ENCODE measurements at regions not wholly inside any gene's neighbourhood (a gene's known extent, or its start where the extent isn't known, plus 50 kb on each side); places are given as distances from the start of the nearest gene placed in this dataset.

DNA sequence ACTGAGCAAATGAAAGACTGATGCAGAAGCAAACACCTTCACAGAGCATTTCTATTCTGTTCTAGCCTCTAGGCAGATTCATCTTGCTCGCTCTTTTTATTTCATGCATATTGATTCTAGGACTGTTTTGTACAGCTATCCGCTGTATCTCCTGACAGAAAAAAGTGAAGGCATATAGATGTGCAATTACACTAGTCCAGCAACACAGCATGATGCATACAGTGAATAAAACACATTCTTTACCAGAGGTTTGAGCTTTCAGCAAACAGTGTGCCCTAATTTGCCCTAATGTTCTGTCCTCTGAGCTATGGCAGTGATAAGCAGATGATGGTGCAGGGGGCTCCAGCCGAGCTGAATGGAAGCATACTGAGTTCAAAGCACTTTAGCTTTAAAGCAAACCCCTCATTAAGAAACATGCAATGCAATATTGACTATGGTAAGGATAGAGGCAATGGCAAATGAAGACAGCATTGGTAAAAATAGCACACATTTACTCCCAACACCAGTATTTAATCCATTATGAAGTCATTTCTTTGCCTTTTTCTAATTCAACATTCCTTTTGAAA is 141.2 kb upstream of the RGPD4 start:
- Histone ChIP-seq H2AFZ (ENCODE audit: low read depth, low read length) (no peak overlapping the region), H3K4me1 (ENCODE audit: insufficient read depth, low read length) (no peaks in the 10 kb centered on the region), H3K36me3 (ENCODE audit: insufficient read depth, low read length) (no peaks in the 10 kb centered on the region), H4K20me1 (ENCODE audit: insufficient read depth, low read length) (no peaks in the 10 kb centered on the region), H3K4me3 (ENCODE audit: low read depth in 1 of 2, low read length in 2 of 2) (no peak overlapping the region), H3K27ac (ENCODE audit: low read length) (no peak overlapping the region), H3K79me2 (ENCODE audit: insufficient read depth, low read length) (no peaks in the 10 kb centered on the region), H3K27me3 (ENCODE audit: insufficient read depth, low read length, poor library complexity) (no peaks in the 10 kb centered on the region), H3K4me2 (ENCODE audit: insufficient read depth, low read length) (no peak overlapping the region), H3K9me3 (ENCODE audit: insufficient read depth, low read length, severe bottlenecking) (no peaks in the 10 kb centered on the region), H3K9ac (ENCODE audit: low read depth, low read length) (no peak overlapping the region)
- ATAC-seq (ENCODE audit: insufficient read depth, low read depth): no peak
- no peak for DNase-seq
- TF ChIP-seq, protein P1, sequence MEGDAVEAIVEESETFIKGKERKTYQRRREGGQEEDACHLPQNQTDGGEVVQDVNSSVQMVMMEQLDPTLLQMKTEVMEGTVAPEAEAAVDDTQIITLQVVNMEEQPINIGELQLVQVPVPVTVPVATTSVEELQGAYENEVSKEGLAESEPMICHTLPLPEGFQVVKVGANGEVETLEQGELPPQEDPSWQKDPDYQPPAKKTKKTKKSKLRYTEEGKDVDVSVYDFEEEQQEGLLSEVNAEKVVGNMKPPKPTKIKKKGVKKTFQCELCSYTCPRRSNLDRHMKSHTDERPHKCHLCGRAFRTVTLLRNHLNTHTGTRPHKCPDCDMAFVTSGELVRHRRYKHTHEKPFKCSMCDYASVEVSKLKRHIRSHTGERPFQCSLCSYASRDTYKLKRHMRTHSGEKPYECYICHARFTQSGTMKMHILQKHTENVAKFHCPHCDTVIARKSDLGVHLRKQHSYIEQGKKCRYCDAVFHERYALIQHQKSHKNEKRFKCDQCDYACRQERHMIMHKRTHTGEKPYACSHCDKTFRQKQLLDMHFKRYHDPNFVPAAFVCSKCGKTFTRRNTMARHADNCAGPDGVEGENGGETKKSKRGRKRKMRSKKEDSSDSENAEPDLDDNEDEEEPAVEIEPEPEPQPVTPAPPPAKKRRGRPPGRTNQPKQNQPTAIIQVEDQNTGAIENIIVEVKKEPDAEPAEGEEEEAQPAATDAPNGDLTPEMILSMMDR (IDR thresholded peaks at IDR 0.05; ENCODE audit: borderline replicate concordance, extremely low read depth, low read length, poor library complexity, severe bottlenecking): no peak
- no peak for TF ChIP-seq EZH2 (IDR thresholded peaks at IDR 0.05; ENCODE audit: borderline replicate concordance, low read depth, low read length, severe bottlenecking)

DNA sequence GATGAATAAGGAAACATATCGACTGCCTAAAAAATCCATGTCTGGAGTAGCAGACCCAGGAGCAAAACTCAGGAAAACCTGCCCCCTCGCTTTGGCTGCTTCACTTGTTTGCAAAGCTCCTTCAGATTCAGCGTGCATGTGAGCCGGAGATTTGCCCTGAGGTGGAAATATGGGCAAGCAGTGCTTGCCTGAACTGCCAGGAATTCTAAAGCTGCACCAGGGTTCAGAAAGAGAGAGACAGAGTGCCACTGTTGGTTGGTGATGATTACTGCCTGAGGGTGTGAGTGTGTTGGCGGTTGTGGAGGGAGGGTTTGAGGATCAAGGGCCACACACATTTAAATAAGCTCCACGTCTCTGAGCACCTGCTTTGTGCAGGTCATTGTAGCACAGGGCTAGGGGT is 139.6 kb upstream of the RGPD4 start:
- no peak for TF ChIP-seq EZH2 (IDR thresholded peaks at IDR 0.05; ENCODE audit: borderline replicate concordance, low read depth, low read length, severe bottlenecking)
- TF ChIP-seq, protein P1 (IDR thresholded peaks at IDR 0.05; ENCODE audit: borderline replicate concordance, extremely low read depth, low read length, poor library complexity, severe bottlenecking): no peak
- no peak overlapping the region for H2AFZ ChIP-seq (ENCODE audit: low read depth, low read length)
- DNase-seq (no peak), ATAC-seq (ENCODE audit: insufficient read depth, low read depth) (no peak)
- H3K4me2 ChIP-seq (ENCODE audit: insufficient read depth, low read length): no peak overlapping the region
- H3K9ac ChIP-seq (ENCODE audit: low read depth, low read length): no peak overlapping the region
- H3K4me3 ChIP-seq (ENCODE audit: low read depth in 1 of 2, low read length in 2 of 2): no peak overlapping the region
- no peaks in the 10 kb centered on the region for H3K36me3 ChIP-seq (ENCODE audit: insufficient read depth, low read length)
- no peak overlapping the region for H3K27ac ChIP-seq (ENCODE audit: low read length)
- no peaks in the 10 kb centered on the region for H3K4me1 ChIP-seq (ENCODE audit: insufficient read depth, low read length)
- no peaks in the 10 kb centered on the region for H4K20me1 ChIP-seq (ENCODE audit: insufficient read depth, low read length)
- H3K79me2 ChIP-seq (ENCODE audit: insufficient read depth, low read length): no peaks in the 10 kb centered on the region
- no peaks in the 10 kb centered on the region for H3K9me3 ChIP-seq (ENCODE audit: insufficient read depth, low read length, severe bottlenecking)
- H3K27me3 ChIP-seq (ENCODE audit: insufficient read depth, low read length, poor library complexity): no peaks in the 10 kb centered on the region

DNA sequence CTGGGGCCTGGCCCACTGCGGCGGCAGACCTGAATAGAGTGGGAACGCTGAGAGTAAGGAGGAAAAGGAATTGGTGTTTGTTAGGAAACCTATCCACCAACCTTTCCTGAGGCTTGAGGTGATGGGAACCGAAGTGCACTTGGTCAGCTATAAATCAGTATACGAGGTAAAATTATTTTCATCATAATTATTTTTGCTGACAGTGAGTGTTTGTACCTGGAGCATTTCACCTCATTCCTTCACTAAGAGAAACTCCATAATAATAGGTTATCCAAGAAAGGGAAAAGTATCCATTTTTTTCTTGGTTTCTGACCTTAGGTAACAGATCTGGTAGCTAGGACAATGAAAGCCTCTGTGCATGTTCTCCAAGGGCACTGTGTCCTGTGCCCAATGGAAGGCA is 138.6 kb upstream of the RGPD4 start:
- Histone ChIP-seq H3K27me3 (ENCODE audit: insufficient read depth, low read length, poor library complexity) (no peaks in the 10 kb centered on the region), H3K36me3 (ENCODE audit: insufficient read depth, low read length) (no peaks in the 10 kb centered on the region), H3K4me1 (ENCODE audit: insufficient read depth, low read length) (no peaks in the 10 kb centered on the region), H2AFZ (ENCODE audit: low read depth, low read length) (no peak overlapping the region), H3K9me3 (ENCODE audit: insufficient read depth, low read length, severe bottlenecking) (no peaks in the 10 kb centered on the region), H3K79me2 (ENCODE audit: insufficient read depth, low read length) (no peaks in the 10 kb centered on the region), H3K4me3 (ENCODE audit: low read depth in 1 of 2, low read length in 2 of 2) (no peak overlapping the region), H3K9ac (ENCODE audit: low read depth, low read length) (no peak overlapping the region), H4K20me1 (ENCODE audit: insufficient read depth, low read length) (no peaks in the 10 kb centered on the region), H3K4me2 (ENCODE audit: insufficient read depth, low read length) (no peak overlapping the region), H3K27ac (ENCODE audit: low read length) (no peak overlapping the region)
- ATAC-seq (ENCODE audit: insufficient read depth, low read depth) (no peak), DNase-seq (no peak)
- TF ChIP-seq, protein P1 (IDR thresholded peaks at IDR 0.05; ENCODE audit: borderline replicate concordance, extremely low read depth, low read length, poor library complexity, severe bottlenecking): no peak
- no peak for TF ChIP-seq EZH2 (IDR thresholded peaks at IDR 0.05; ENCODE audit: borderline replicate concordance, low read depth, low read length, severe bottlenecking)

DNA sequence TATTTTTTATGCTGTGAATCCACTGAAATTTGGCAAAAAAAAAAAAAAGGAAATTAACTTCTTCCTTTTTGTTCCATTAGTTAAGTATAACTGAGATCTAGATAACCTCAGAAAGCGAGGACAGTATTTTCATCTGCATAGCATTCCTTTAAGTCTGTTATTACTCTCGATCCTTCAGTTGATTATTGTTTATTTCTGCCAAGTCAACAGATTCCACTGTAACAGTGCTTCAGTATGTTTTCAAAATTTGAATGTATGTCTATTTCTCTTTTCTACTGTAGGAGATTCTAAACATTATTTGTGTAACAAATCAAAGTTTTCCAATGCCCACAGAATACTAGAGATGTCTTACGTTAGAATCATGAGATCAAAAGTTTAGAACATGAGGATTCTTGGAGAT is 133.1 kb upstream of the RGPD4 start:
- Histone ChIP-seq H4K20me1 (ENCODE audit: insufficient read depth, low read length) (no peaks in the 10 kb centered on the region), H3K9ac (ENCODE audit: low read depth, low read length) (no peak overlapping the region), H3K79me2 (ENCODE audit: insufficient read depth, low read length) (no peaks in the 10 kb centered on the region), H3K4me3 (ENCODE audit: low read depth in 1 of 2, low read length in 2 of 2) (no peak overlapping the region), H3K4me1 (ENCODE audit: insufficient read depth, low read length) (no peaks in the 10 kb centered on the region), H3K4me2 (ENCODE audit: insufficient read depth, low read length) (no peak overlapping the region), H2AFZ (ENCODE audit: low read depth, low read length) (no peak overlapping the region), H3K36me3 (ENCODE audit: insufficient read depth, low read length) (no peaks in the 10 kb centered on the region), H3K9me3 (ENCODE audit: insufficient read depth, low read length, severe bottlenecking) (no peaks in the 10 kb centered on the region), H3K27ac (ENCODE audit: low read length) (no peak overlapping the region), H3K27me3 (ENCODE audit: insufficient read depth, low read length, poor library complexity) (no peaks in the 10 kb centered on the region)
- DNase-seq (no peak), ATAC-seq (ENCODE audit: insufficient read depth, low read depth) (no peak)
- TF ChIP-seq, protein P1 (IDR thresholded peaks at IDR 0.05; ENCODE audit: borderline replicate concordance, extremely low read depth, low read length, poor library complexity, severe bottlenecking): no peak
